PC-9 (cell line): ENCODE measurements at regions not wholly inside any gene's neighbourhood (a gene's known extent, or its start where the extent isn't known, plus 50 kb on each side); places are given as distances from the start of the nearest gene placed in this dataset.

Experiments used
- BruUV-seq: library from RNA; stranded (reverse); fragments of 400-500 nt; replicated peaks from 2 replicates; lab custom pipeline; 2021; lab: Mats Ljungman, UMichigan
- CTCF ChIA-PET: fragments of 300-600 bp; sonication (Branson Sonifier 250); formaldehyde crosslinking; loops from one replicate; lab custom pipeline; 2022; ENCODE audit warnings: antibody characterized with exemption; lab: Charles Lee
- POLR2A ChIA-PET: fragments of 300-600 bp; sonication (Branson Sonifier 250); formaldehyde crosslinking; loops from one replicate; lab custom pipeline; 2022; ENCODE audit warnings: antibody characterized with exemption; ENCODE audit not compliant: unreplicated experiment; lab: Charles Lee
- DNase-seq, 2 experiments: peaks; one replicate each; pipeline versions ENCODE4 v3.0.0 to v3.0.0-alpha.2; 2015 to 2022; ENCODE audit warnings: mixed read lengths in 1 of 2
- H2AFZ ChIP-seq: fragments of 200-600 bp; sonication (generic); 2 replicates; pipeline ENCODE4 v1.8.1; 2017; ENCODE audit warnings: antibody characterized with exemption
- H3F3A ChIP-seq: fragments of 200-600 bp; sonication (generic); 2 replicates; pipeline ENCODE4 v1.8.1; 2017; ENCODE audit warnings: antibody characterized with exemption, mild to moderate bottlenecking, low read depth; ENCODE audit not compliant: insufficient read depth
- H3K27ac ChIP-seq: fragments of 200-600 bp; sonication (generic); 2 replicates; pipeline ENCODE4 v1.6.1; 2016; ENCODE audit warnings: mixed run types
- H3K27me3 ChIP-seq: fragments of 200-600 bp; sonication (generic); 2 replicates; pipeline ENCODE4 v1.6.1; 2016; ENCODE audit warnings: low read depth, mixed run types; ENCODE audit not compliant: insufficient read depth
- H3K36me3 ChIP-seq: fragments of 200-600 bp; sonication (generic); 2 replicates; pipeline ENCODE4 v1.6.1; 2016; ENCODE audit warnings: low read depth, mixed run types
- H3K4me1 ChIP-seq: fragments of 200-600 bp; sonication (generic); replicated peaks from 2 replicates; pipeline ENCODE4 v1.6.1; 2016; ENCODE audit warnings: mixed run types; ENCODE audit not compliant: insufficient read depth
- H3K4me2 ChIP-seq: fragments of 200-600 bp; sonication (generic); 2 replicates; pipeline ENCODE4 v1.6.1; 2017; ENCODE audit warnings: mixed run types
- H3K4me3 ChIP-seq: fragments of 200-600 bp; sonication (generic); 2 replicates; pipeline ENCODE4 v1.6.1; 2016; ENCODE audit warnings: mixed run types
- H3K79me2 ChIP-seq: fragments of 200-600 bp; sonication (generic); 2 replicates; pipeline ENCODE4 v1.6.1; 2017; ENCODE audit warnings: low read depth, mixed run types
- H3K9me2 ChIP-seq: fragments of 200-600 bp; sonication (generic); 2 replicates; pipeline ENCODE4 v1.8.1; 2017; ENCODE audit warnings: mild to moderate bottlenecking; ENCODE audit not compliant: insufficient read depth
- H3K9me3 ChIP-seq: fragments of 200-600 bp; sonication (generic); 2 replicates; pipeline ENCODE4 v1.8.1; 2016; ENCODE audit warnings: low read depth; ENCODE audit not compliant: insufficient read depth
- H4K20me1 ChIP-seq: fragments of 200-600 bp; sonication (generic); 2 replicates; pipeline ENCODE4 v1.8.1; 2017; ENCODE audit not compliant: insufficient read depth
- CTCF ChIP-seq: fragments of 200-600 bp; sonication (generic); conservative IDR thresholded peaks from 2 replicates; pipeline ENCODE4 v1.6.1; 2017; ENCODE audit warnings: mixed run types, antibody characterized with exemption, mild to moderate bottlenecking, moderate library complexity
- EZH2 ChIP-seq: fragments of 200-600 bp; sonication (generic); IDR thresholded peaks from 2 replicates; pipeline ENCODE4 v1.8.0; 2017; ENCODE audit warnings: antibody characterized with exemption, low read depth
- intact Hi-C: fragments of 100-400 bp; cut with micrococcal nuclease; formaldehyde crosslinking; loops from one replicate; pipeline ENCODE4 v1.10.0; 2022; ENCODE audit not compliant: unreplicated experiment

DNA sequence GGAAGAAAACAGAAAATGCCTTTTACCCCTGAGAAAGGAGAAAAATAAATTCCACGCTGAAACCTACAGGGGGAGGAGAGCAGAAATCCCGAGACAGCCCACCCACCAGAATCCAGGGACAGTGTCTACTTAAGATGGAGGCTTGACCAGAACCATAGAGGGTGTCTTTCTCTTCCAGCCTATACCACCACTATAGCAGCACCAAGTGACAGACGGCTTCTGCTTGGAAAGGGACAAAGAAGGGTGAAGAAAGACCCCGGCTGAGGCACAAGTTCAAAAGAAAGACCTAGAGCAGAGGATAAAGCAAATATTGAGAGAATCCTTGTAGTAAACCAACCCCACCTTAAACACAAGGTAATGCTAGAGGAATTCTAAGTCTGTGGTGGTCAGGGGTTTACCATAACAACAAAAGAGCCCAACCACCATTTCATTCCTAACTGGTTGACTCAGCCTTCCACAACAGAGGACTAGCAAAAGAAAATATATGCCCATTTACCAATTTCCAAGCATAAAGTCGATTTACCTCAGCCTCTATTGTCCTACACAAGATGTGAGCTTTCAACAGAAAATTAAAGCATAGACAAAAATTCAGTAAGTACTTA, 105.3 kb upstream of the FOXG1 start:
- intact Hi-C loops, result loop anchor here (2.0 to 10.0 kb wide), 3 partner anchors 16 to 1564 kb away; no protein-coding TSS in a partner anchor

GRCh38 chr14:28666961-28667360, 99.6 kb upstream of the FOXG1 start:
- H3K27me3 ChIP-seq, result no peaks in the 10 kb centered on the region
- peaks cover 25% of the 10 kb centered on the region for H3K4me1 ChIP-seq
- peak overlapping the region; percentile 36; the same call in 1 of the 2 replicates for H3K4me2 ChIP-seq
- DNase-seq, result no peak
- H3K27ac ChIP-seq, result peak overlapping the region; percentile 12; the same call in 1 of the 2 replicates
- H3K4me3 ChIP-seq, result no peak overlapping the region
- H3K36me3 ChIP-seq, result no peaks in the 10 kb centered on the region
- ChIA-PET POLR2A (no interaction called here), CTCF (no interaction called here)
- BruUV-seq, result no TSS peak
- intact Hi-C loops, result loop anchor here (10.0 kb wide), 1 partner anchor 1558 kb away; no protein-coding TSS in a partner anchor
- H3F3A ChIP-seq, result no peaks in the 10 kb centered on the region
- no peaks in the 10 kb centered on the region for H4K20me1 ChIP-seq
- no peaks in the 10 kb centered on the region; the same call in 1 of the 2 replicates for H3K9me3 ChIP-seq
- no peaks in the 10 kb centered on the region for H3K9me2 ChIP-seq
- no peaks in the 10 kb centered on the region for H3K79me2 ChIP-seq
- peak overlapping the region; percentile 64; the same call in 1 of the 2 replicates for H2AFZ ChIP-seq
- TF ChIP-seq CTCF (no peak), EZH2 (no peak)

More for the DNA sequence above, 105.3 kb upstream of the FOXG1 start:
- ChIA-PET POLR2A (interaction anchor here (0.7 kb wide), 1 partner anchor 9 kb away, joined by 3 read pairs; no protein-coding TSS in a partner anchor), CTCF (no interaction called here)
- H3K9me2 ChIP-seq, result no peaks in the 10 kb centered on the region
- H3K4me2 ChIP-seq, result peak overlapping the region; percentile 50; the same call in 1 of the 2 replicates
- H3K27ac ChIP-seq, result no peak overlapping the region
- DNase-seq, result peak; percentile 25 to 38
- H4K20me1 ChIP-seq, result no peaks in the 10 kb centered on the region
- no peaks in the 10 kb centered on the region for H3K27me3 ChIP-seq
- no peaks in the 10 kb centered on the region for H3K79me2 ChIP-seq
- peaks cover 13% of the 10 kb centered on the region for H3K4me1 ChIP-seq
- H2AFZ ChIP-seq, result peak overlapping the region; percentile 53; the same call in 1 of the 2 replicates
- TF ChIP-seq CTCF, result no peak
- TF ChIP-seq EZH2, result no peak
- BruUV-seq, result no TSS peak
- no peaks in the 10 kb centered on the region for H3K9me3 ChIP-seq
- no peak overlapping the region for H3K4me3 ChIP-seq
- 0 out of 2 replicates have a peak, but pooled peaks cover 5% of the 10 kb centered on the region for H3F3A ChIP-seq
- H3K36me3 ChIP-seq, result no peaks in the 10 kb centered on the region

GRCh38 chr14:28671425-28671824, 95.2 kb upstream of the FOXG1 start:
- peak overlapping the region; percentile 30; the same call in 1 of the 2 replicates for H3K4me2 ChIP-seq
- H3K4me3 ChIP-seq, result no peak overlapping the region
- H3K4me1 ChIP-seq, result peaks cover 30% of the 10 kb centered on the region
- no peak for TF ChIP-seq EZH2
- no peak for TF ChIP-seq CTCF
- H4K20me1 ChIP-seq, result no peaks in the 10 kb centered on the region
- no peaks in the 10 kb centered on the region for H3K9me2 ChIP-seq
- H3K79me2 ChIP-seq, result no peaks in the 10 kb centered on the region
- H3F3A ChIP-seq, result no peaks in the 10 kb centered on the region
- no peaks in the 10 kb centered on the region for H3K27me3 ChIP-seq
- H3K27ac ChIP-seq, result no peak overlapping the region
- no peaks in the 10 kb centered on the region; the same call in 1 of the 2 replicates for H3K9me3 ChIP-seq
- no TSS peak for BruUV-seq
- ChIA-PET POLR2A (no interaction called here), CTCF (no interaction called here)
- no peak overlapping the region for H2AFZ ChIP-seq
- intact Hi-C loops, result no loop called here
- H3K36me3 ChIP-seq, result no peaks in the 10 kb centered on the region
- peak in 1 of 2 experiments; percentile 37 for DNase-seq
